GM18861 (cell line): ENCODE measurements at regions not wholly inside any gene's neighbourhood (a gene's known extent, or its start where the extent isn't known, plus 50 kb on each side); places are given as distances from the start of the nearest gene placed in this dataset.
"Not testable (repeated sequence)": the region's sequence is repeated elsewhere in the genome, so short reads cannot be mapped to it uniquely, and the experiment has no call there.

Experiments used
- ATAC-seq: cut with Tn5 transposase; IDR thresholded peaks from one replicate; pipeline ENCODE4 v1.9.1; 2021; ENCODE audit not compliant: unreplicated experiment

- ATAC-seq: no peak
These were observed 471.5 kb upstream of the NRG3 start for GRCh38 chr10:81403451-81403850.

GRCh38 chr10:81405399-81405798, 469.6 kb upstream of the NRG3 start:
- ATAC-seq: no peak

- ATAC-seq: no peak
These were observed 461.0 kb upstream of the NRG3 start for GRCh38 chr10:81414038-81414437.

GRCh38 chr10:81426722-81427121, 448.3 kb upstream of the NRG3 start:
- no peak for ATAC-seq

GRCh38 chr10:81428456-81429134, 446.4 kb upstream of the NRG3 start:
- no peak for ATAC-seq

GRCh38 chr10:81439445-81439844, 435.5 kb upstream of the NRG3 start:
- no peak for ATAC-seq

- ATAC-seq: not testable (repeated sequence)
These were observed 433.4 kb upstream of the NRG3 start for GRCh38 chr10:81441624-81442023.

GRCh38 chr10:81444242-81444929, 430.6 kb upstream of the NRG3 start:
- ATAC-seq: no peak

GRCh38 chr10:81450651-81451050, 424.3 kb upstream of the NRG3 start:
- ATAC-seq: no peak

- ATAC-seq: no peak
These were observed 402.0 kb upstream of the NRG3 start for GRCh38 chr10:81472927-81473470.

- ATAC-seq: no peak
These were observed 401.2 kb upstream of the NRG3 start for GRCh38 chr10:81473755-81474154.

- ATAC-seq: no peak
These were observed 395.7 kb upstream of the NRG3 start for GRCh38 chr10:81479316-81479715.

- no peak for ATAC-seq
These were observed 378.4 kb upstream of the NRG3 start for GRCh38 chr10:81496626-81497025.

GRCh38 chr10:81498011-81498551, 376.9 kb upstream of the NRG3 start:
- ATAC-seq: no peak

GRCh38 chr10:81502677-81503359, 372.2 kb upstream of the NRG3 start:
- ATAC-seq: no peak

- ATAC-seq: not testable (repeated sequence)
These were observed 369.2 kb upstream of the NRG3 start for GRCh38 chr10:81505777-81506176.

- no peak for ATAC-seq
These were observed 360.2 kb upstream of the NRG3 start for GRCh38 chr10:81514811-81515210.

- no peak for ATAC-seq
These were observed 354.3 kb upstream of the NRG3 start for GRCh38 chr10:81520688-81521087.

GRCh38 chr10:81524467-81524866, 350.5 kb upstream of the NRG3 start:
- ATAC-seq: no peak

GRCh38 chr10:81532403-81532802, 342.6 kb upstream of the NRG3 start:
- ATAC-seq: no peak

GRCh38 chr10:81534991-81535390, 340.0 kb upstream of the NRG3 start:
- ATAC-seq: no peak

GRCh38 chr10:81541517-81541916, 333.5 kb upstream of the NRG3 start:
- ATAC-seq: no peak
